ENCODE measurements at regions not wholly inside any gene's neighbourhood (a gene's known extent, or its start where the extent isn't known, plus 50 kb on each side); places are given as distances from the start of the nearest gene placed in this dataset.
"Not testable (repeated sequence)": the region's sequence is repeated elsewhere in the genome, so short reads cannot be mapped to it uniquely, and the experiment has no call there.

GRCh38 chr14:106509807-106510206, 983.4 kb downstream of the TMEM121 start:
- Histone ChIP-seq H3K36me3 (ENCODE audit: control insufficient read depth, low read depth, low read length) (no peaks in the 10 kb centered on the region), H3K27ac (ENCODE audit: low read length) (no peak overlapping the region), H3K4me3 (ENCODE audit: low read length) (no peak overlapping the region), H3K9me3 (ENCODE audit: control insufficient read depth, low read depth, low read length) (peaks cover 81% of the 10 kb centered on the region), H3K27me3 (ENCODE audit: control insufficient read depth, insufficient read depth, low read length) (no peaks in the 10 kb centered on the region), H3K4me1 (ENCODE audit: control insufficient read depth, low read depth, low read length) (no peaks in the 10 kb centered on the region), H3K9ac (ENCODE audit: low read length) (no peak overlapping the region)

GRCh38 chr14:106511006-106511799, 984.8 kb downstream of the TMEM121 start:
- Histone ChIP-seq H3K27me3 (ENCODE audit: control insufficient read depth, insufficient read depth, low read length) (no peaks in the 10 kb centered on the region), H3K9me3 (ENCODE audit: control insufficient read depth, low read depth, low read length) (peaks cover 85% of the 10 kb centered on the region), H3K9ac (ENCODE audit: low read length) (no peak overlapping the region), H3K27ac (ENCODE audit: low read length) (no peak overlapping the region), H3K4me1 (ENCODE audit: control insufficient read depth, low read depth, low read length) (no peaks in the 10 kb centered on the region), H3K4me3 (ENCODE audit: low read length) (no peak overlapping the region), H3K36me3 (ENCODE audit: control insufficient read depth, low read depth, low read length) (no peaks in the 10 kb centered on the region)

GRCh38 chr14:106511800-106512198, 985.4 kb downstream of the TMEM121 start:
- no peak overlapping the region for H3K9ac ChIP-seq (ENCODE audit: low read length)

GRCh38 chr14:106513302-106513701, 986.9 kb downstream of the TMEM121 start:
- Histone ChIP-seq H3K4me1 (ENCODE audit: control insufficient read depth, low read depth, low read length) (no peaks in the 10 kb centered on the region), H3K9me3 (ENCODE audit: control insufficient read depth, low read depth, low read length) (peaks cover 84% of the 10 kb centered on the region), H3K9ac (ENCODE audit: low read length) (no peak overlapping the region), H3K36me3 (ENCODE audit: control insufficient read depth, low read depth, low read length) (no peaks in the 10 kb centered on the region), H3K4me3 (ENCODE audit: low read length) (no peak overlapping the region), H3K27me3 (ENCODE audit: control insufficient read depth, insufficient read depth, low read length) (no peaks in the 10 kb centered on the region), H3K27ac (ENCODE audit: low read length) (no peak overlapping the region)

More at GRCh38 chr14:106511800-106512198, 985.4 kb downstream of the TMEM121 start:
- Histone ChIP-seq H3K27me3 (ENCODE audit: control insufficient read depth, insufficient read depth, low read length) (no peaks in the 10 kb centered on the region), H3K27ac (ENCODE audit: low read length) (no peak overlapping the region), H3K4me3 (ENCODE audit: low read length) (no peak overlapping the region), H3K9me3 (ENCODE audit: control insufficient read depth, low read depth, low read length) (peaks cover 85% of the 10 kb centered on the region), H3K4me1 (ENCODE audit: control insufficient read depth, low read depth, low read length) (no peaks in the 10 kb centered on the region), H3K36me3 (ENCODE audit: control insufficient read depth, low read depth, low read length) (no peaks in the 10 kb centered on the region)

GRCh38 chr14:106518054-106518943, 991.9 kb downstream of the TMEM121 start:
- H3K27ac ChIP-seq (ENCODE audit: low read length), result no peak overlapping the region
- peaks cover 73% of the 10 kb centered on the region for H3K9me3 ChIP-seq (ENCODE audit: control insufficient read depth, low read depth, low read length)
- H3K27me3 ChIP-seq (ENCODE audit: control insufficient read depth, insufficient read depth, low read length), result no peaks in the 10 kb centered on the region
- no peak overlapping the region for H3K4me3 ChIP-seq (ENCODE audit: low read length)
- H3K4me1 ChIP-seq (ENCODE audit: control insufficient read depth, low read depth, low read length), result no peaks in the 10 kb centered on the region
- no peaks in the 10 kb centered on the region for H3K36me3 ChIP-seq (ENCODE audit: control insufficient read depth, low read depth, low read length)
- no peak overlapping the region for H3K9ac ChIP-seq (ENCODE audit: low read length)

- not testable (repeated sequence) for H3K4me1 ChIP-seq (ENCODE audit: control insufficient read depth, low read depth, low read length); H3K4me3 ChIP-seq (ENCODE audit: low read length); H3K27me3 ChIP-seq (ENCODE audit: control insufficient read depth, insufficient read depth, low read length); H3K36me3 ChIP-seq (ENCODE audit: control insufficient read depth, low read depth, low read length); H3K9ac ChIP-seq (ENCODE audit: low read length); H3K27ac ChIP-seq (ENCODE audit: low read length)
- peaks cover 71% of the 10 kb centered on the region for H3K9me3 ChIP-seq (ENCODE audit: control insufficient read depth, low read depth, low read length)
These were observed 995.7 kb downstream of the TMEM121 start for GRCh38 chr14:106522118-106522517.

GRCh38 chr14:106522990-106523389, 996.6 kb downstream of the TMEM121 start:
- no peaks in the 10 kb centered on the region for H3K27me3 ChIP-seq (ENCODE audit: control insufficient read depth, insufficient read depth, low read length)
- no peaks in the 10 kb centered on the region for H3K4me1 ChIP-seq (ENCODE audit: control insufficient read depth, low read depth, low read length)
- H3K27ac ChIP-seq (ENCODE audit: low read length), result no peak overlapping the region
- H3K4me3 ChIP-seq (ENCODE audit: low read length), result no peak overlapping the region
- no peaks in the 10 kb centered on the region for H3K36me3 ChIP-seq (ENCODE audit: control insufficient read depth, low read depth, low read length)
- peaks cover 65% of the 10 kb centered on the region for H3K9me3 ChIP-seq (ENCODE audit: control insufficient read depth, low read depth, low read length)
- H3K9ac ChIP-seq (ENCODE audit: low read length), result no peak overlapping the region

- H3K36me3 ChIP-seq (ENCODE audit: control insufficient read depth, low read depth, low read length), result no peaks in the 10 kb centered on the region
These were observed 1002.3 kb downstream of the TMEM121 start for GRCh38 chr14:106528717-106529116.

GRCh38 chr14:106530031-106530422, 1003.6 kb downstream of the TMEM121 start:
- Histone ChIP-seq H3K4me1 (ENCODE audit: control insufficient read depth, low read depth, low read length) (no peaks in the 10 kb centered on the region), H3K9me3 (ENCODE audit: control insufficient read depth, low read depth, low read length) (peaks cover 71% of the 10 kb centered on the region), H3K4me3 (ENCODE audit: low read length) (no peak overlapping the region), H3K9ac (ENCODE audit: low read length) (no peak overlapping the region), H3K36me3 (ENCODE audit: control insufficient read depth, low read depth, low read length) (no peaks in the 10 kb centered on the region), H3K27me3 (ENCODE audit: control insufficient read depth, insufficient read depth, low read length) (no peaks in the 10 kb centered on the region), H3K27ac (ENCODE audit: low read length) (no peak overlapping the region)

More at GRCh38 chr14:106528717-106529116, 1002.3 kb downstream of the TMEM121 start:
- Histone ChIP-seq H3K4me3 (ENCODE audit: low read length) (no peak overlapping the region), H3K27me3 (ENCODE audit: control insufficient read depth, insufficient read depth, low read length) (no peaks in the 10 kb centered on the region), H3K4me1 (ENCODE audit: control insufficient read depth, low read depth, low read length) (no peaks in the 10 kb centered on the region), H3K9ac (ENCODE audit: low read length) (no peak overlapping the region), H3K9me3 (ENCODE audit: control insufficient read depth, low read depth, low read length) (peaks cover 69% of the 10 kb centered on the region), H3K27ac (ENCODE audit: low read length) (no peak overlapping the region)

GRCh38 chr14:106530423-106531107, 1004.2 kb downstream of the TMEM121 start:
- no peaks in the 10 kb centered on the region for H3K4me1 ChIP-seq (ENCODE audit: control insufficient read depth, low read depth, low read length)
- no peaks in the 10 kb centered on the region for H3K36me3 ChIP-seq (ENCODE audit: control insufficient read depth, low read depth, low read length)
- no peak overlapping the region for H3K9ac ChIP-seq (ENCODE audit: low read length)
- H3K27ac ChIP-seq (ENCODE audit: low read length), result no peak overlapping the region
- H3K27me3 ChIP-seq (ENCODE audit: control insufficient read depth, insufficient read depth, low read length), result no peaks in the 10 kb centered on the region
- H3K9me3 ChIP-seq (ENCODE audit: control insufficient read depth, low read depth, low read length), result peaks cover 71% of the 10 kb centered on the region
- H3K4me3 ChIP-seq (ENCODE audit: low read length), result no peak overlapping the region

- not testable (repeated sequence) for H3K4me3 ChIP-seq (ENCODE audit: low read length); H3K9ac ChIP-seq (ENCODE audit: low read length); H3K4me1 ChIP-seq (ENCODE audit: control insufficient read depth, low read depth, low read length); H3K27me3 ChIP-seq (ENCODE audit: control insufficient read depth, insufficient read depth, low read length); H3K27ac ChIP-seq (ENCODE audit: low read length); H3K36me3 ChIP-seq (ENCODE audit: control insufficient read depth, low read depth, low read length)
- peaks cover 72% of the 10 kb centered on the region for H3K9me3 ChIP-seq (ENCODE audit: control insufficient read depth, low read depth, low read length)
These were observed 1011.2 kb downstream of the TMEM121 start for GRCh38 chr14:106537597-106537996.
